ENCODE measurements at regions not wholly inside any gene's neighbourhood (a gene's known extent, or its start where the extent isn't known, plus 50 kb on each side); places are given as distances from the start of the nearest gene placed in this dataset.

- no peak overlapping the region for H3K4me3 ChIP-seq (ENCODE audit: low read length, poor library complexity, severe bottlenecking)
- TF ChIP-seq CTCF (conservative IDR thresholded peaks at IDR 0.05; ENCODE audit: low read length) (no peak), EZH2phosphoT487 (IDR thresholded peaks at IDR 0.05; ENCODE audit: borderline replicate concordance) (no peak)
- no peaks in the 10 kb centered on the region for H3K79me2 ChIP-seq (ENCODE audit: insufficient read depth, low read length)
- H2AFZ ChIP-seq (ENCODE audit: low read length), result no peak overlapping the region
- H3F3A ChIP-seq (ENCODE audit: low read depth), result no peaks in the 10 kb centered on the region
- no peaks in the 10 kb centered on the region for H3K4me1 ChIP-seq (ENCODE audit: insufficient read depth, low read length, poor library complexity, severe bottlenecking)
- no peak overlapping the region for H3K9ac ChIP-seq (ENCODE audit: low read depth, low read length, poor library complexity, severe bottlenecking)
- no peaks in the 10 kb centered on the region for H3K9me3 ChIP-seq (ENCODE audit: insufficient read depth, low read depth, low read length)
- H3K9me2 ChIP-seq (replicated peaks; ENCODE audit: low read depth, low read length), result no peaks in the 10 kb centered on the region
- no peaks in the 10 kb centered on the region for H3K36me3 ChIP-seq (ENCODE audit: insufficient read depth, low read length)
- no peaks in the 10 kb centered on the region for H4K20me1 ChIP-seq (ENCODE audit: insufficient read depth, low read length, poor library complexity, severe bottlenecking)
- H3K4me2 ChIP-seq (ENCODE audit: low read depth, low read length, poor library complexity, severe bottlenecking), result no peak overlapping the region
- H3K27me3 ChIP-seq (ENCODE audit: insufficient read depth, low read length, poor library complexity, severe bottlenecking), result no peaks in the 10 kb centered on the region
Observed at GRCh38 chr5:56406838-56407237, 173.7 kb upstream of the ANKRD55 start.

DNA sequence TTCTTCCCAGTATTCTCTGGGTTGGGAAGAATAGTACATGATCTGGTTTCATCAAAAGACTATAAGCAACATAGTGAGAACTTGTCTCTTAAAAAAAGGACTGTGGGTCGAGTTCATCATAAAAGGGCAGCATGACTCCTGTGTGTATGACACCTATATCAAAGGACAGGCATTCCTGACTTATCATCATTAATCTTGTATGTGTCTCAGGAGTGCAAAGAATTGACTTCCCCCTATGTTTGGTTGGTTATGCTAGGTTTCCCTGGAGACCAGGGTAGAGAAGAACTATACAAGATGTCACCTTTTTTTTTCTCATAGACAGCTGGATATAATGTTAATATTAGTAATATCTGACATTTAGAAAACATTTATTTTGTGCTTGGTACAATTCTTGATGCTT lies 173.1 kb upstream of the ANKRD55 start:
- no peaks in the 10 kb centered on the region for H3K36me3 ChIP-seq (ENCODE audit: insufficient read depth, low read length)
- no peak for TF ChIP-seq EZH2phosphoT487 (IDR thresholded peaks at IDR 0.05; ENCODE audit: borderline replicate concordance)
- TF ChIP-seq CTCF (conservative IDR thresholded peaks at IDR 0.05; ENCODE audit: low read length), result no peak

DNA sequence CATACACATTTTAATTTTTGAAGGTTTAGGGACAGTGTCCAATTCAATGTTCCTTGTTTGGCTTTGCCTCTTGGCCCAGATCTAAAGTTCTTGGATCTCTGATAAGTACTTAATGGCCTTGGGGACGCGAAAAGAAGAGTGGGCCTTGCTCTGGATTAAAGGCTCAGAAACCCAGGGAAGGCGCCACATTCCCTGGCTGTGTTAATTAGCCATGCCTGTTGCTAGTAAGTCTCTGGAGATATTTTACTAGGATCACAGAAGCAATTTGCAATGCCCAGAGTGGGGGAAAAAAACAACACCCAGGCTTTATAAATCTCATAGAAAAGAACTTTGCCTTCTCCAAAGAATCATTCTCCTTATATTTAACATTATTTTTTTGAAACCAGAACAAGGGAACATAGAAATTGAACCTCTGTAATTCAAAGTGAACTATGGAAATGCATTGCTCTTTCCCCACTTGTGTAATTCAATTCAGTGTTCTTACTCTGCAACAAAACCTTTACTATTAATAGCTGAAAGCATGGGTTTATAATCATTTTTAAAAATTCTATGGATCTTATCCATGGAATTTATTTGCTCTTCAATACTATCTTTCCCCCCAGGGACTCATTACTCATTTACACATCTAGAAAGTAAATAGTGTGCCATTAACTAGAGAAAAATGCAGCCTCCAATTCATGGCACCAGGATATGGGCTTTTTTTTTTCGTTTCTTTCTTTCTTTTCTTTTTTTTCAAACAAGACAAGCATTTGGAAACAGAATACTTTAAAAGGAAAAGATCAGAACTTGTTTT lies 172.2 kb upstream of the ANKRD55 start:
- H3K36me3 ChIP-seq (ENCODE audit: insufficient read depth, low read length), result no peaks in the 10 kb centered on the region
- no peaks in the 10 kb centered on the region for H4K20me1 ChIP-seq (ENCODE audit: insufficient read depth, low read length, poor library complexity, severe bottlenecking)
- H3K9me3 ChIP-seq (ENCODE audit: insufficient read depth, low read depth, low read length), result no peaks in the 10 kb centered on the region
- no peak overlapping the region for H2AFZ ChIP-seq (ENCODE audit: low read length)
- no peaks in the 10 kb centered on the region for H3K9me2 ChIP-seq (replicated peaks; ENCODE audit: low read depth, low read length)
- TF ChIP-seq CTCF (conservative IDR thresholded peaks at IDR 0.05; ENCODE audit: low read length), result no peak
- no peak for TF ChIP-seq EZH2phosphoT487 (IDR thresholded peaks at IDR 0.05; ENCODE audit: borderline replicate concordance)
- H3K4me3 ChIP-seq (ENCODE audit: low read length, poor library complexity, severe bottlenecking), result no peak overlapping the region
- no peaks in the 10 kb centered on the region for H3K79me2 ChIP-seq (ENCODE audit: insufficient read depth, low read length)
- H3K4me2 ChIP-seq (ENCODE audit: low read depth, low read length, poor library complexity, severe bottlenecking), result no peak overlapping the region
- H3K27me3 ChIP-seq (ENCODE audit: insufficient read depth, low read length, poor library complexity, severe bottlenecking), result no peaks in the 10 kb centered on the region
- H3K9ac ChIP-seq (ENCODE audit: low read depth, low read length, poor library complexity, severe bottlenecking), result no peak overlapping the region
- H3K4me1 ChIP-seq (ENCODE audit: insufficient read depth, low read length, poor library complexity, severe bottlenecking), result no peaks in the 10 kb centered on the region
- H3F3A ChIP-seq (ENCODE audit: low read depth), result no peaks in the 10 kb centered on the region

More for the DNA sequence above, 173.1 kb upstream of the ANKRD55 start:
- Histone ChIP-seq H3K4me1 (ENCODE audit: insufficient read depth, low read length, poor library complexity, severe bottlenecking) (no peaks in the 10 kb centered on the region), H2AFZ (ENCODE audit: low read length) (no peak overlapping the region), H3K9me3 (ENCODE audit: insufficient read depth, low read depth, low read length) (no peaks in the 10 kb centered on the region), H3F3A (ENCODE audit: low read depth) (no peaks in the 10 kb centered on the region), H3K27me3 (ENCODE audit: insufficient read depth, low read length, poor library complexity, severe bottlenecking) (no peaks in the 10 kb centered on the region), H3K4me3 (ENCODE audit: low read length, poor library complexity, severe bottlenecking) (no peak overlapping the region), H3K79me2 (ENCODE audit: insufficient read depth, low read length) (no peaks in the 10 kb centered on the region), H4K20me1 (ENCODE audit: insufficient read depth, low read length, poor library complexity, severe bottlenecking) (no peaks in the 10 kb centered on the region), H3K4me2 (ENCODE audit: low read depth, low read length, poor library complexity, severe bottlenecking) (no peak overlapping the region), H3K9me2 (replicated peaks; ENCODE audit: low read depth, low read length) (no peaks in the 10 kb centered on the region), H3K9ac (ENCODE audit: low read depth, low read length, poor library complexity, severe bottlenecking) (no peak overlapping the region)

Data from Loucy (cell line).